ENCODE measurements at regions not wholly inside any gene's neighbourhood (a gene's known extent, or its start where the extent isn't known, plus 50 kb on each side); places are given as distances from the start of the nearest gene placed in this dataset.

- Mint-ChIP-seq H3K27ac (no peak overlapping the region), H3K4me3 (no peak overlapping the region), H3K27me3 (ENCODE audit: insufficient read depth, low read depth, poor library complexity) (no peaks in the 10 kb centered on the region), H3K4me1 (no peaks in the 10 kb centered on the region; the same call in 2 of the 3 replicates), H3K36me3 (ENCODE audit: low read depth) (no peaks in the 10 kb centered on the region), H3K9me3 (no peaks in the 10 kb centered on the region)
- Histone ChIP-seq H3K27me3 (ENCODE audit: insufficient read depth) (no peaks in the 10 kb centered on the region), H3K36me3 (ENCODE audit: insufficient read depth) (no peaks in the 10 kb centered on the region), H3K4me2 (no peak overlapping the region), H3F3A (replicated peaks; ENCODE audit: low read depth) (no peaks in the 10 kb centered on the region), H3K27ac (ENCODE audit: low read depth) (no peak overlapping the region), H2AFZ (no peak overlapping the region), H3K4me3 (no peak overlapping the region), H3K9me2 (ENCODE audit: insufficient read depth) (0 out of 2 replicates have a peak, but pooled peaks cover 2% of the 10 kb centered on the region), H3K4me1 (ENCODE audit: insufficient read depth) (no peaks in the 10 kb centered on the region), H4K20me1 (replicated peaks; ENCODE audit: insufficient read depth) (0 out of 2 replicates have a peak, but pooled peaks cover 4% of the 10 kb centered on the region), H3K79me2 (replicated peaks; ENCODE audit: insufficient read depth) (no peaks in the 10 kb centered on the region)
- ATAC-seq, result no peak
- TF ChIP-seq, protein P1, sequence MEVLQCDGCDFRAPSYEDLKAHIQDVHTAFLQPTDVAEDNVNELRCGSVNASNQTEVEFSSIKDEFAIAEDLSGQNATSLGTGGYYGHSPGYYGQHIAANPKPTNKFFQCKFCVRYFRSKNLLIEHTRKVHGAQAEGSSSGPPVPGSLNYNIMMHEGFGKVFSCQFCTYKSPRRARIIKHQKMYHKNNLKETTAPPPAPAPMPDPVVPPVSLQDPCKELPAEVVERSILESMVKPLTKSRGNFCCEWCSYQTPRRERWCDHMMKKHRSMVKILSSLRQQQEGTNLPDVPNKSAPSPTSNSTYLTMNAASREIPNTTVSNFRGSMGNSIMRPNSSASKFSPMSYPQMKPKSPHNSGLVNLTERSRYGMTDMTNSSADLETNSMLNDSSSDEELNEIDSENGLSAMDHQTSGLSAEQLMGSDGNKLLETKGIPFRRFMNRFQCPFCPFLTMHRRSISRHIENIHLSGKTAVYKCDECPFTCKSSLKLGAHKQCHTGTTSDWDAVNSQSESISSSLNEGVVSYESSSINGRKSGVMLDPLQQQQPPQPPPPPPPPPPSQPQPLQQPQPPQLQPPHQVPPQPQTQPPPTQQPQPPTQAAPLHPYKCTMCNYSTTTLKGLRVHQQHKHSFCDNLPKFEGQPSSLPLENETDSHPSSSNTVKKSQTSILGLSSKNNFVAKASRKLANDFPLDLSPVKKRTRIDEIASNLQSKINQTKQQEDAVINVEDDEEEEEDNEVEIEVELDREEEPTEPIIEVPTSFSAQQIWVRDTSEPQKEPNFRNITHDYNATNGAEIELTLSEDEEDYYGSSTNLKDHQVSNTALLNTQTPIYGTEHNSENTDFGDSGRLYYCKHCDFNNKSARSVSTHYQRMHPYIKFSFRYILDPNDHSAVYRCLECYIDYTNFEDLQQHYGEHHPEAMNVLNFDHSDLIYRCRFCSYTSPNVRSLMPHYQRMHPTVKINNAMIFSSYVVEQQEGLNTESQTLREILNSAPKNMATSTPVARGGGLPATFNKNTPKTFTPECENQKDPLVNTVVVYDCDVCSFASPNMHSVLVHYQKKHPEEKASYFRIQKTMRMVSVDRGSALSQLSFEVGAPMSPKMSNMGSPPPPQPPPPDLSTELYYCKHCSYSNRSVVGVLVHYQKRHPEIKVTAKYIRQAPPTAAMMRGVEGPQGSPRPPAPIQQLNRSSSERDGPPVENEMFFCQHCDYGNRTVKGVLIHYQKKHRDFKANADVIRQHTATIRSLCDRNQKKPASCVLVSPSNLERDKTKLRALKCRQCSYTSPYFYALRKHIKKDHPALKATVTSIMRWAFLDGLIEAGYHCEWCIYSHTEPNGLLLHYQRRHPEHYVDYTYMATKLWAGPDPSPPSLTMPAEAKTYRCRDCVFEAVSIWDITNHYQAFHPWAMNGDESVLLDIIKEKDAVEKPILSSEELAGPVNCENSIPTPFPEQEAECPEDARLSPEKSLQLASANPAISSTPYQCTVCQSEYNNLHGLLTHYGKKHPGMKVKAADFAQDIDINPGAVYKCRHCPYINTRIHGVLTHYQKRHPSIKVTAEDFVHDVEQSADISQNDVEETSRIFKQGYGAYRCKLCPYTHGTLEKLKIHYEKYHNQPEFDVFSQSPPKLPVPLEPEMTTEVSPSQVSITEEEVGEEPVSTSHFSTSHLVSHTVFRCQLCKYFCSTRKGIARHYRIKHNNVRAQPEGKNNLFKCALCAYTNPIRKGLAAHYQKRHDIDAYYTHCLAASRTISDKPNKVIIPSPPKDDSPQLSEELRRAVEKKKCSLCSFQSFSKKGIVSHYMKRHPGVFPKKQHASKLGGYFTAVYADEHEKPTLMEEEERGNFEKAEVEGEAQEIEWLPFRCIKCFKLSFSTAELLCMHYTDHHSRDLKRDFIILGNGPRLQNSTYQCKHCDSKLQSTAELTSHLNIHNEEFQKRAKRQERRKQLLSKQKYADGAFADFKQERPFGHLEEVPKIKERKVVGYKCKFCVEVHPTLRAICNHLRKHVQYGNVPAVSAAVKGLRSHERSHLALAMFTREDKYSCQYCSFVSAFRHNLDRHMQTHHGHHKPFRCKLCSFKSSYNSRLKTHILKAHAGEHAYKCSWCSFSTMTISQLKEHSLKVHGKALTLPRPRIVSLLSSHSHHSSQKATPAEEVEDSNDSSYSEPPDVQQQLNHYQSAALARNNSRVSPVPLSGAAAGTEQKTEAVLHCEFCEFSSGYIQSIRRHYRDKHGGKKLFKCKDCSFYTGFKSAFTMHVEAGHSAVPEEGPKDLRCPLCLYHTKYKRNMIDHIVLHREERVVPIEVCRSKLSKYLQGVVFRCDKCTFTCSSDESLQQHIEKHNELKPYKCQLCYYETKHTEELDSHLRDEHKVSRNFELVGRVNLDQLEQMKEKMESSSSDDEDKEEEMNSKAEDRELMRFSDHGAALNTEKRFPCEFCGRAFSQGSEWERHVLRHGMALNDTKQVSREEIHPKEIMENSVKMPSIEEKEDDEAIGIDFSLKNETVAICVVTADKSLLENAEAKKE (CRISPR knock-in tag; IDR thresholded peaks at IDR 0.05), result no peak
- no peak for TF ChIP-seq CREB1 (CRISPR knock-in tag; IDR thresholded peaks at IDR 0.05; ENCODE audit: low read depth)
- no peak for TF ChIP-seq EZH2 (IDR thresholded peaks at IDR 0.05; ENCODE audit: low read depth, unreplicated experiment)
- no peak for TF ChIP-seq STAT1 (IDR thresholded peaks at IDR 0.05; ENCODE audit: unreplicated experiment)
- TF ChIP-seq, protein P2, sequence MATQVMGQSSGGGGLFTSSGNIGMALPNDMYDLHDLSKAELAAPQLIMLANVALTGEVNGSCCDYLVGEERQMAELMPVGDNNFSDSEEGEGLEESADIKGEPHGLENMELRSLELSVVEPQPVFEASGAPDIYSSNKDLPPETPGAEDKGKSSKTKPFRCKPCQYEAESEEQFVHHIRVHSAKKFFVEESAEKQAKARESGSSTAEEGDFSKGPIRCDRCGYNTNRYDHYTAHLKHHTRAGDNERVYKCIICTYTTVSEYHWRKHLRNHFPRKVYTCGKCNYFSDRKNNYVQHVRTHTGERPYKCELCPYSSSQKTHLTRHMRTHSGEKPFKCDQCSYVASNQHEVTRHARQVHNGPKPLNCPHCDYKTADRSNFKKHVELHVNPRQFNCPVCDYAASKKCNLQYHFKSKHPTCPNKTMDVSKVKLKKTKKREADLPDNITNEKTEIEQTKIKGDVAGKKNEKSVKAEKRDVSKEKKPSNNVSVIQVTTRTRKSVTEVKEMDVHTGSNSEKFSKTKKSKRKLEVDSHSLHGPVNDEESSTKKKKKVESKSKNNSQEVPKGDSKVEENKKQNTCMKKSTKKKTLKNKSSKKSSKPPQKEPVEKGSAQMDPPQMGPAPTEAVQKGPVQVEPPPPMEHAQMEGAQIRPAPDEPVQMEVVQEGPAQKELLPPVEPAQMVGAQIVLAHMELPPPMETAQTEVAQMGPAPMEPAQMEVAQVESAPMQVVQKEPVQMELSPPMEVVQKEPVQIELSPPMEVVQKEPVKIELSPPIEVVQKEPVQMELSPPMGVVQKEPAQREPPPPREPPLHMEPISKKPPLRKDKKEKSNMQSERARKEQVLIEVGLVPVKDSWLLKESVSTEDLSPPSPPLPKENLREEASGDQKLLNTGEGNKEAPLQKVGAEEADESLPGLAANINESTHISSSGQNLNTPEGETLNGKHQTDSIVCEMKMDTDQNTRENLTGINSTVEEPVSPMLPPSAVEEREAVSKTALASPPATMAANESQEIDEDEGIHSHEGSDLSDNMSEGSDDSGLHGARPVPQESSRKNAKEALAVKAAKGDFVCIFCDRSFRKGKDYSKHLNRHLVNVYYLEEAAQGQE (IDR thresholded peaks at IDR 0.05; ENCODE audit: unreplicated experiment), result no peak
- TF ChIP-seq CTCF (conservative IDR thresholded peaks at IDR 0.05; ENCODE audit: low read depth in 2 of 2), result no peak
- no peak for TF ChIP-seq ZNF331 (CRISPR knock-in tag; IDR thresholded peaks at IDR 0.05; ENCODE audit: low read depth)
- no peak for DNase-seq (ENCODE audit: low spot score)
Observed at GRCh38 chr9:1254071-1254470, 203.9 kb downstream of the DMRT2 start.

Measured in GM23338 (cell line).